Pancreas (tissue), 10 donors: ENCODE measurements at regions not wholly inside any gene's neighbourhood (a gene's known extent, or its start where the extent isn't known, plus 50 kb on each side); places are given as distances from the start of the nearest gene placed in this dataset.
"Not testable (repeated sequence)": the region's sequence is repeated elsewhere in the genome, so short reads cannot be mapped to it uniquely, and the experiment has no call there.

Source experiments
- ATAC-seq, 4 donors: fragments of 200-7000 bp; cut with Tn5 transposase; one replicate each; pipeline versions ENCODE4 v1.8.0 to v1.9.1; 2020; ENCODE audit warnings: mild to moderate bottlenecking in 4 of 4, moderate library complexity in 4 of 4
- DNase-seq, 6 donors: peaks; one replicate each; pipeline ENCODE4 v3.0.0-alpha.2; 2020
- FAIRE-seq: peaks from 2 replicates; lab custom pipeline; 2012; peaks lifted over from hg19 to GRCh38; lab: Jason Lieb, UNC
- H3K27ac ChIP-seq, 4 donors: fragments of 200-600 bp; sonication (generic); 1 replicate in 3 of 4; 2 replicates in 1 of 4; pipeline versions ENCODE4 v1.5.0 to v1.8.0; 2020
- H3K27me3 ChIP-seq, 4 donors: fragments of 200-600 bp; one replicate each; pipeline ENCODE4 v1.8.0; 2021
- H3K36me3 ChIP-seq, 3 donors: fragments of 200-600 bp; sonication (generic) in 1 of 3; one replicate each; pipeline versions ENCODE4 v1.5.0 to v1.8.0; 2020 to 2021
- H3K4me1 ChIP-seq, 3 donors: fragments of 200-600 bp; one replicate each; pipeline ENCODE4 v1.8.0; 2021
- H3K4me3 ChIP-seq, 4 donors: fragments of 200-600 bp; sonication (generic) in 2 of 4; one replicate each; pipeline versions ENCODE4 v1.5.0 to v1.8.0; 2020 to 2021
- H3K9me3 ChIP-seq, 4 donors: fragments of 200-600 bp; one replicate each; pipeline ENCODE4 v1.8.0; 2021
- WGBS, 2 donors: extraction: QIAGEN DNeasy Blood & Tissue Kit; methylation state at CpG; one replicate each; pipeline ENCODE4 v1.1.7; 2013; 5-methylcytosine and 5-hydroxymethylcytosine counted together
- intact Hi-C, 3 donors: fragments of 100-400 bp; cut with DNase I; formaldehyde crosslinking; loops; one replicate each; pipeline versions ENCODE4 v1.11.1 to v1.14.2; 2022
- TF ChIP-seq, protein P1 (sequence below), 4 donors: fragments of 200-600 bp; sonication (generic) in 3 of 4; IDR thresholded peaks; one replicate each; pipeline versions ENCODE4 v1.5.0 to v1.8.0; 2021; ENCODE audit warnings: antibody characterized with exemption in 4 of 4
- donor health status: healthy with polysubstance abuse.
- donor health status: DM: no; HTN: no; CAD: no; lungs with moderate emphysema.
- donor health status: DM: no; HTN: no; CAD: no.
- donor health status: control.
- donor health status: control.
- donor health status: Bipolar disorder and iron deficiency.
- donor health status: DM: yes; HTN: yes; CAD: no.
- donor health status: DM: no; HTN: no; CAD: no.
- donor health status: DM: no; HTN: no; CAD: no.
- donor health status: DM: yes; HTN: yes; CAD: no.

GRCh38 chr9:126171641-126172040 lies 155.0 kb upstream of the MVB12B start:
- Histone ChIP-seq H3K36me3 (no peaks in the 10 kb centered on the region), H3K27me3 (no peaks in the 10 kb centered on the region), H3K9me3 (no peaks in the 10 kb centered on the region), H3K27ac (no peak overlapping the region), H3K4me3 (no peak overlapping the region), H3K4me1 (no peaks in the 10 kb centered on the region)
- intact Hi-C loops, result no loop called here
- TF ChIP-seq, protein P1, sequence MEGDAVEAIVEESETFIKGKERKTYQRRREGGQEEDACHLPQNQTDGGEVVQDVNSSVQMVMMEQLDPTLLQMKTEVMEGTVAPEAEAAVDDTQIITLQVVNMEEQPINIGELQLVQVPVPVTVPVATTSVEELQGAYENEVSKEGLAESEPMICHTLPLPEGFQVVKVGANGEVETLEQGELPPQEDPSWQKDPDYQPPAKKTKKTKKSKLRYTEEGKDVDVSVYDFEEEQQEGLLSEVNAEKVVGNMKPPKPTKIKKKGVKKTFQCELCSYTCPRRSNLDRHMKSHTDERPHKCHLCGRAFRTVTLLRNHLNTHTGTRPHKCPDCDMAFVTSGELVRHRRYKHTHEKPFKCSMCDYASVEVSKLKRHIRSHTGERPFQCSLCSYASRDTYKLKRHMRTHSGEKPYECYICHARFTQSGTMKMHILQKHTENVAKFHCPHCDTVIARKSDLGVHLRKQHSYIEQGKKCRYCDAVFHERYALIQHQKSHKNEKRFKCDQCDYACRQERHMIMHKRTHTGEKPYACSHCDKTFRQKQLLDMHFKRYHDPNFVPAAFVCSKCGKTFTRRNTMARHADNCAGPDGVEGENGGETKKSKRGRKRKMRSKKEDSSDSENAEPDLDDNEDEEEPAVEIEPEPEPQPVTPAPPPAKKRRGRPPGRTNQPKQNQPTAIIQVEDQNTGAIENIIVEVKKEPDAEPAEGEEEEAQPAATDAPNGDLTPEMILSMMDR (IDR thresholded peaks at IDR 0.05), result no peak
- WGBS, 2 donors, result 83 to 87% methylated on average over 8 of the region's 8 CpGs
- ATAC-seq, result no peak
- FAIRE-seq, result no peak
- DNase-seq, result no peak

DNA sequence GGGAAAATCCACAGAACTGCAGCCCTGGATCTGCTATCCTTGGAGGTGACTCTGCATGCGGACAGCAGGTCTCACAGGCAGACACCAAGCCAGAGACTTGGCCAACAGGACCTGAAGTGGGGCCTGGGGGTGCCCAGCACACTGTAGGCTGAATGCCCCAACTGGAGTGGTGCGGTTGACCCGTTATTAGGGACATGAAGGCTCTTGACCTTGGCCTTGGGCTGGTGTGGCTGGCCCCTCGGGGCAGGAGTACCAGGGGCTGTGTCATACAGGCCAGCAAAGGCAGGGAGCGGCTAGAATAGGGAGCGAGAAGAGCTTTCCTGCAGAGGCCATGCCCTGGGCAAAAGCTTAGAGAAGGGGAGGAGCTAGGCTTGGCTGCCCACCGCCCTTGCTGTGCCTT lies 153.2 kb upstream of the MVB12B start:
- Histone ChIP-seq H3K9me3 (no peaks in the 10 kb centered on the region), H3K36me3 (no peaks in the 10 kb centered on the region), H3K27me3 (no peaks in the 10 kb centered on the region), H3K4me1 (no peaks in the 10 kb centered on the region), H3K4me3 (no peak overlapping the region), H3K27ac (no peak overlapping the region)
- DNase-seq (no peak), FAIRE-seq (no peak), ATAC-seq (no peak)
- whole genome bisulfite sequencing, 2 donors, result 82 to 89% methylated on average over 7 of the region's 7 CpGs
- TF ChIP-seq, protein P1 (IDR thresholded peaks at IDR 0.05), result no peak
- intact Hi-C loops, result no loop called here

DNA sequence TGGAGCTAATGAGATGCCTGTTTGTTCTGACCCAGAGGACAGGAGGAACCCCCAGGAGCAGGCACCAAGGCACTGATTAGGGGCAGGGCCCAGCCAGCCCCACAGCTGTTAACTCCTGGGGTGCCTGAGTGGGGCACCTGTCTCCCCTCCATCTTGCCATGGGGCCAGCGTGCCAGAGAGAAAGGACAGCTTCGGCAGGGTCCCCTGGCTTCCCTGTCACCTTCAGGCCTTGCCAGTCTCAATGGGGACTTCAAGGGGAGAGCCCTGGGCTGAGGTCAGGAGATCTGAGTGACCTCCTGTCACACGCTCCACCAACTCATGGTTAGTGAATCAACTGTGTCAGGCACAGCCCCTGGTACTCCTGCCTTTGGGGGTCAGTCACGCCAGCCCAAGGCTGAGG lies 152.7 kb upstream of the MVB12B start:
- H3K4me3 ChIP-seq, result no peak overlapping the region
- no peaks in the 10 kb centered on the region for H3K4me1 ChIP-seq
- 71 to 88% methylated on average over 4 of the region's 4 CpGs for WGBS, 2 donors
- ATAC-seq (no peak), DNase-seq (no peak), FAIRE-seq (no peak)
- H3K36me3 ChIP-seq, result no peaks in the 10 kb centered on the region
- no peak overlapping the region for H3K27ac ChIP-seq
- intact Hi-C loops, result no loop called here
- no peaks in the 10 kb centered on the region for H3K27me3 ChIP-seq
- H3K9me3 ChIP-seq, result no peaks in the 10 kb centered on the region
- TF ChIP-seq, protein P1 (IDR thresholded peaks at IDR 0.05), result no peak

GRCh38 chr9:126183266-126183665 lies 143.4 kb upstream of the MVB12B start:
- intact Hi-C loops, result no loop called here
- Histone ChIP-seq H3K9me3 (peaks cover 0 to 7% (median 0%) of the 10 kb centered on the region in 4 donors), H3K36me3 (no peaks in the 10 kb centered on the region), H3K27ac (no peak overlapping the region), H3K4me3 (no peak overlapping the region), H3K4me1 (no peaks in the 10 kb centered on the region), H3K27me3 (no peaks in the 10 kb centered on the region)
- ATAC-seq (no peak), DNase-seq (no peak), FAIRE-seq (no peak)
- 58 to 70% methylated on average over 10 of the region's 10 CpGs for WGBS, 2 donors
- TF ChIP-seq, protein P1 (IDR thresholded peaks at IDR 0.05), result no peak

GRCh38 chr9:126190994-126191393 lies 135.6 kb upstream of the MVB12B start:
- H3K4me3 ChIP-seq, intact Hi-C loops, ATAC-seq, H3K27me3 ChIP-seq, H3K27ac ChIP-seq, H3K4me1 ChIP-seq, H3K9me3 ChIP-seq, FAIRE-seq, DNase-seq, H3K36me3 ChIP-seq: not testable (repeated sequence)
- WGBS, 2 donors, result 58 to 79% methylated on average over 2 of the region's 2 CpGs
